ENCODE measurements at regions not wholly inside any gene's neighbourhood (a gene's known extent, or its start where the extent isn't known, plus 50 kb on each side); places are given as distances from the start of the nearest gene placed in this dataset.

DNA sequence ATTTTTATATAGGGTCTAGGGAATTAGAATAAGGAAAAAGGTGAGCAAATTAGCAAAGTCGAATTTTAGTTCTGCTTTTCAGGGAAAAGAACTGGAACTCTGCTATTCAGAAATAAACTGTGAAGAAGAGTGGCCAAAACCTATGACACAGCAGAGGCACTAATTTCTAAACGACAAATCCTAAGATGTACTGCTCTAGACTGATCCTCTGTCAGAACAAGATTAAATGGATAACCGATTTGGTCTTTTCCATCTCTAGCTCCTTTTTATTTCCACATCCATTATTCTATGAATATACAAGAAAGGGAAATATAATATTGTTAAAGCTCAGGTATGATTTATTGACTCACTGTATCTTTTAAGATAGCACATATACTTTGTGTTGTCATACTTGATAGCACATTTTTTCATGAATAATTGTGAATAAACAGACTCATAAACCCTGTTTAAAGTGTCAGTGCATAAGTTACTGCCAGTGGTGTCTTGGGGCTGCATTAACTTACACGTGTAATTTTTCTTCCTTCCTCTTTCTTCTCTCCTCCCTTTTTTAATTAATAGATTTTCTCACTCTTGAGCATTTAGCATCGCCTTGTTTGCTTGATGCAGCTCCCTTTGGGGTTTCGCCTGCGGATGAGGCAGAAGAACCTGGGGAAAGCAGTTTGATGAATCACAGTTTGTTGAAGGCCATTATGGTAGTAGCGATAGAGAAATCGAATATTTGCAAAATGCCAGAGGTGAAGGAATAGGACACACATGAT is 496.6 kb downstream of the ADGRL2 start:
- no peak for FAIRE-seq

GRCh38 chr1:82287556-82287955 is 486.8 kb downstream of the ADGRL2 start:
- no peak for FAIRE-seq

DNA sequence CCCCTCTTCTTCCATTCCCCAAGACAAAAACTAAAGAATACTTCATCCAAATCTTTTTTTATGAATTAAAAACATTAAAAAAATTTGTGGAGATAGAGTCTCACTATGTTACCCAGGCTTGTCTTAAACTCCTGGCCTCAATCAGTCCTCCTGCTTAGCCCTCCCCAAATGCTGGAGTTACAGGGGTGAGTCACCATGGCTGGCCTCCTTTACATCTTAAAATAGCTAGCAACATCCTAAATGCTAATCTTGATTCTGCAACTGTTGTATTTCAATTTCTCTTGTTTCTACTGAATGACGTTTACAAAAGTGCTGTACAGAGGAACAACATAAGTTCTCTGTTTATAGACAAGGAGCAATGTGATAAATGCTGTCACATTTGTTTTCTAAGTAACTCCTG is 483.5 kb downstream of the ADGRL2 start:
- no peak for FAIRE-seq

DNA sequence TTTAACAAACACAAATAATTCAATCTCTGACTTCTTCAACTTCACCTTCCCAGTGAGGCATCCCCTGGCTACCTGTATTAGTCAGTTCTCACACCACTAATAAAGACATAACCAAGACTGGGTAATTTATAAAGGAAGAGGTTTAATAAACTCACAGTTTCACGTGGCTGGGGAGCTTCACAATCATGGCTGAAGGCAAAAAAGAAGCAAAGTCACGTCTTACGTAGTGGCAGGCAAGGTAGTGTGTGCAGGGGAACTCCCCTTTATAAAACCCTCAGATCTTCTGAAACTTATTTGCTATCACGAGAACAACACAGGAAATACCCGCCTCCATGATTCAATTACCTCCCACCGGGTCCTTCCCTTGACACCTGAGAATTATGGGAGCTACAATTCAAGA is 478.5 kb downstream of the ADGRL2 start:
- FAIRE-seq: no peak

DNA sequence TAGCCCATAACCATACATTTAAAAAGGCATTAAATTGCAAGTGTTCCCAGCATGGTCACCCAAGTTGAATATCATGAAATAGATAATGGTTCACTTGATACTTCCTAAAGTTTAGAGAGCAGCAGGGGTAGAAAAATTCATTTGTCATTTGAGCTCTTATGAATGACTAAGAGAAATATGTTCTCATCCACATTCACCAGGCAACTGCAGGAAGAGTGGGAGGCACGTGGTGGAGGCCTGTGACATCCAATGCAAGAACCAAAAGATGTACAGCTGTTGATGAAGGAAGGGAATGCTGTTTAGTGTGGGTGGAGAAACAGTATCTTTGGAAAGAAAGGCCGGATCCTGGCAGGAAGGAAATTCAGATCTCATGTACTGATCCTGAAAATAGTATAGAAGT is 473.1 kb downstream of the ADGRL2 start:
- FAIRE-seq: no peak

DNA sequence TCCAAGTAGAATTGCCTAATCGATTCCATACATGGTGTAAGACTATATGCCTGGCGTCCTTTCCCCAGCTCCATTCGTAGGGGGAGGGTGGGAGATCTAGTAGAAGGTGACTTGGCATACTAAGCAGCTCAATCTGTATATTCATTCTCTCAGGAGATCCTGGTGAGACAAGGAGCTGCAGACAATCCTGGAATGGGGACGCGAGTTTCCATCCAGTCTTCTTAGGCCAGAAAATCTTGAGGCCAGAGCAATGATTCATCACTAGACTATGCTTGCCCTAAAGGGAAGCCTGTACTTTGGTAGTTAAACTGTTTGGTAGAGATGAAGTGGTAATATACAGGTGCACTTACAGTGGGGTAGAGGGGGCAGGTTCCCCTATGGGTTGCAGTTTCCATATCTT is 468.7 kb downstream of the ADGRL2 start:
- no peak for FAIRE-seq

DNA sequence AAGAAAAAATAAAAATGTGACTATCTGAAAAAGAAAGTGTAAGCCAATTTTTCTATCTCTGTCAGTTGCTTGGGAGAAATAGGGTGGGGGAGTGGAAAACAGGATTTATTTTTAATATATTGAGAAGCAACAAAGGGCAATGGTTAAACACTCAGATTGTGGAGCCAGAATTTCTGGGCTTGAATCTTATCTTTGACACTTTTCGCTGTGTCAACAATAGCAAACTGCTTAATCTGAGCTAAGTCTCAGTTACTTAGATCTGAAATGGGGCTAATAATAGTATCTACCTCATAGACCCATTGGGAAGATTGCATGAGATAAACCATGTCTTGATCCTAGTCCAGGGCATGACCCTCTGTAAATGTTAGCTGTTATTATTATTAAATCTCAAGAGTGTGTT is 468.1 kb downstream of the ADGRL2 start:
- FAIRE-seq: no peak

GRCh38 chr1:82266351-82266750 is 465.6 kb downstream of the ADGRL2 start:
- FAIRE-seq: no peak

GRCh38 chr1:82265436-82265835 is 464.7 kb downstream of the ADGRL2 start:
- FAIRE-seq: no peak

- no peak for FAIRE-seq
Observed at GRCh38 chr1:82264802-82265201, 464.1 kb downstream of the ADGRL2 start.

DNA sequence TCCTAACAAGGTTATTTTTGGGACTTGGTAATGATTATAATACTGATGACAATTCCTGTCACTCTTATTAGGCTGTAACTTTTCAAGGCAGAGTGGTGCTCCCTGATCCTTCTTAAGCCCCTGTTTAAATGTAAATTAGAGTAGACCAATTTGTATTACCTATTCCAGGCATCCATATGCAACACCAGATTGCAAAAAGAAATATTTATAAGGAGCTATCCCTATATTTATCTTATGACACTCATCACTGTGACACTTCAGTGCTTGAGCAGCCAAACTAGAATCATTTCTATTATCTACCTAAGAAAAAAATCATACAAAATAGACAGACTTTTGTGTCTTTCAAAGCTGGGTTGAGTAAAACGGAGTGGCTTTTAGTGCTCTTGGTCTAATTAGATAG is 462.7 kb downstream of the ADGRL2 start:
- FAIRE-seq: no peak

GRCh38 chr1:82260666-82261065 is 459.9 kb downstream of the ADGRL2 start:
- no peak for FAIRE-seq

GRCh38 chr1:82260051-82260450 is 459.3 kb downstream of the ADGRL2 start:
- FAIRE-seq: no peak

GRCh38 chr1:82258887-82259286 is 458.2 kb downstream of the ADGRL2 start:
- FAIRE-seq: no peak

DNA sequence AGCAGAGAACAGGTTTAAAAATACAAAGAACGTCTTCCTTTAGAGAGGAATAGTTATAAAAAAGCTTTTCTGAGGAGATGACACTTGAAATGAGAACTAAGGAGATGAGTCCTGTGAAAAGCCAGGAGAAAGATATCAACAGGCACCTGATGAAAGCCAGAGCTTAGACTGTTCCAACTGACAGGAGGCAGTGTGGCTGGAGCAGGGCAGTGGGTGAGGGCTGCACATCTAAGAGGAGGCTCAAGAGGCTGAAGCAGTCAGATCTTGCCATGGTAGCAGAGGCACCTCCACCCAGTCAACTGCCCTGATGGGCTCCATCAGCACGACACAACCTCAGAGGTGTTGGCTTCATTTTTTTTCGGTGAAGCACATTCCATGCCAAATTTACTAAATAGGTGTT is 445.3 kb downstream of the ADGRL2 start:
- no peak for FAIRE-seq

DNA sequence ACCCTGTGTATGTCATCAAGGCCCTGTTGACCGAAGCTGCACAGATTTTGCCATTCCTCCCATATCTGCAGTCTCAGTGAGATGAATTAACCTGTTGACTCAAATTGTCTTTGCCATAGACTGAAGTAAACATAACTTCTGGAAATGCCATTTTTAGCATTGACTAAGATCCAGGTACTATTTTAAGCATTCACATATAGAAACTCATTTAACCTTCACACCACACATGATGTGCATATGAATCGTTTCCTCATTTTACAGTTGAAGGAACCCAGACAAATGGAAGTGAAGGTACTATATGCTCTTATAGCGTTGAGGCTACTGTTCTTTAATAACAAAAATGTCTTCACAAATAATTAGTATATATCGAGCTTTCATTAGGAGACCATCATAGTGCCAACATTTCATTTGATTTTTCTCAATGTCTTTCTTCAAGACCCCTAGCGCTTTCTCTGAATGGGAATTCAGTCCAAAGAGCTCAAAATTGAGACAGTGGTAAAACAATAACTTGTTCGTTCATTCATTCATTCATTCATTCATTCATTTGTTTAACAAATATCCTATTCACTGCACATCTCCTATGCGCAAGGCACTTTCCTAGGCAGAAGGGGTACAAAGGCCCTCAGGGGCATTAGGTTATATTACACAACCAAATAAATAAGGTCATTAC is 444.7 kb downstream of the ADGRL2 start:
- no peak for FAIRE-seq

DNA sequence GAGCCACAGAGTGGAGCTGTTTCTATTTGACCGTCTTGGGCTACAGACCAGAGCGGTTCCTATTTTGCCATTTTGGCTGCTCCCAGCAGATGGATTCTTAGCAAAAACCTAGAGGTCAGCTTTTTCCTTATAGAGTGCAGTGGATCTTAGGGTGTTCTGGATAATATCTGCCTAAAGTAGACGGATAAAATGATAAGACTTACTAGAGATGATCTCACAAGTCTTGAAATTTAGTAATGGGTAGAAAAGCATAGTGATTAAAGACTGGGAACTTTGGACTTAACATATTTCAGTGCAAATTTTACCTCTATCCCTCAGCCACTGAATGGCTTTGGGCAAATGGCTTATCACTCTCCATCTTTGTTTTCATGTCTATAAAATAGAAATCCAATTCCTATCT is 439.8 kb downstream of the ADGRL2 start:
- FAIRE-seq: no peak

DNA sequence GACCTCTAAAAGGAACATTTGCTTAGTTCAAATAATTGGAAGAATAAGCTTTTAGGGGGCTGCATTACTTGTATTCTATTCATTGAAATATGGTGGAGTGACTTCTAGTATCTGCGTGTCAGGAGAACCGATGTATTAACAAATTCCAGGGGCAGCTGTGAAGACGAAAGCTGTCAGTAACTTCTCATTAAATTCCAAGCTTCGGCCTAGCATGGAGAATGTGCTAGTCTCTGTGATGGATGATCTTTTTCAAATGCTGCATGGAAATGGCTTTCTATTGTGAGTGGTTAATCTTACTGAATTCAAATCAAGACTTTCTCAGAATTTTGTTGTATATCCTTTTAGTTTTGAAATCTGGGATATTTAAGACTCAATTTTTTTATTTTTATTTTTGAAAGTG is 429.9 kb downstream of the ADGRL2 start:
- no peak for FAIRE-seq

GRCh38 chr1:82227306-82228095 is 426.8 kb downstream of the ADGRL2 start:
- no peak for FAIRE-seq

DNA sequence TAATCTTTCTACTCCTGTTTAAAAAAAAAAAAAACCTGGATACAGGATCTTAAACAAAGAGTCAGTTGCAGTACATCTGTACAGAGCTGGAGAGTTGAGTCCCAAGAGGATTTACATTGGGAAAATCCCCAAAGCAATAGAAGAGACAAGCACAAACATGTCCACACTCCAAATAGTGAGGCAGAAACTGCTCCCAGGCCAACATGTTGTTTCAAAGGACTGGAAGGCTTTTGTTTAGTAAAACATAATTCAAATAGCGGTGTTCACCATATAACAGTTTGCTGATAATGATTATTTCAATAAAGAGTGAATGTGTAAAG is 425.4 kb downstream of the ADGRL2 start:
- no peak for FAIRE-seq

DNA sequence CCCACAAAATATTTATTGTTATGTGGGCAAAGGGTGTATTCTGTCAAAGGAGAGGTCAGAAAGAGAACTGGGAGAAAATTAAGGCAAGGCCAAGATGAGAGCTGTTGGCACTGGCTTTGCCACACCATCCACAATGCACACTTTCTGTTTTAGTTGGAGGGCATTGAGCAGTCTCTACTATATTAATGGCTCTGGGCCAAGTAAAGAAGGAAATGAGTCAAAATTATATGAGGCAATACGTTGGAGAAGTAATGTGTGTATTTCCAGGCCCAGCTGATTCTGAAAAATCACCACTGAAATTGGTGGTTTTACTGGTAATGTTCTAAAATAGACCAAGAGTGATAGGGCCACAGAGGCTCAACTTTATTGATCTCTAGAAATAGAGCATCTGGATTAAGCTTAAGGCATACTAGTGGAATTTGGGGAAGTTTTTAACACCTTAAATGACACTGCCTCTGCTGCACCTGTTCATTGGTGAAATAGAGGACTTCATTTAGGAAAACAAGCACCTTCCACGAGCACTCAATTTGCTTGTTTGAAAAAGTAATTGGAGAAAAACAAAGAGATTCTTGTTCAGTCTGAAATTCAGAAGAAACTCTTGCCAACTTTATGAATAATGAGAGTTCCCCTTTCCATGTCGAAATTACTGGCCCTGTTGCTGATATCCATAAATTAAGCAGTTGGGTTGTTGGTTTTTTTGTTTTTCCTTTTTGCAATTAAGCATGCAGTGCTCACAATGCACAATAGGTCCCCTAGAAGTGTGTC is 424.9 kb downstream of the ADGRL2 start:
- FAIRE-seq: no peak

DNA sequence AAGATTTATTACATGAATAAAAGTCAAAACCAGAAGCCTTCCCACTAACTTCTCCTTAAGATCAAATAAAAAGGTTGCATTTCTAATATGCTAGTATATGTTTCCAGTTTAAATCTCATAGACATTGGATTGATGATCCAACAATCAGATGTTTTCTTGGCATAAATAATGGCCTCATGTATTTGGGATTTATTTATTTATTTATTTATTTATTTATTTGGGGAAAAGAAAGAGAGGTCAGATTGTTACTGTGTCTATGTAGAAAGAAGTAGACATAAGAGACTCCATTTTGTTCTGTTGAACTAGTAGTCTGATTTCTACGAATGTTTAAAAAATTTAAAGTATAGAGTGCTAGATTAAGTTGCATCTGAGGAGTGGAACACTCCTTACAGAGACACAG is 422.4 kb downstream of the ADGRL2 start:
- no peak for FAIRE-seq

DNA sequence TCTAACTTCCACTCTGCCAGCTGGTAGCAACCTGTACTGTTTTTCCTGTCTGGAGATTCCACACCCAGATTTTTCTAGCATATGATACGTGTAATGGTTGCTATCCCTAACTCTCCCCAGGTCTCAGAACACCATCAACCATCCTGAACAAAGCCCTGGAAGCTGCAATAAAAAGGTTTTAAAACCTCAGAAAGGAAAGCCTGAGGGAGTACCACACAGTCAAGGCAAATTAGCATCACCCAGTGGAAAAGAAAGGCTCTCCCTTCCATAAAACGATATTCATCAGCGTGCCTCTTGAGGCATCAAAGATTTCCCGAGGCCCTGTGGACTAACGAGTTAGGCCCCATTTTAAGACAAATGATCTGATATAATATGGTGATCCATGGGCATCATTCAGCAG is 421.0 kb downstream of the ADGRL2 start:
- no peak for FAIRE-seq
